HG03575 (cell line): ENCODE measurements at regions not wholly inside any gene's neighbourhood (a gene's known extent, or its start where the extent isn't known, plus 50 kb on each side); places are given as distances from the start of the nearest gene placed in this dataset.
"Not testable (repeated sequence)": the region's sequence is repeated elsewhere in the genome, so short reads cannot be mapped to it uniquely, and the experiment has no call there.

Source experiments
- ATAC-seq: cut with Tn5 transposase; IDR thresholded peaks from one replicate; pipeline ENCODE4 v1.9.1; 2021; ENCODE audit not compliant: unreplicated experiment, insufficient number of reproducible peaks, low FRiP score; ENCODE audit errors: extremely low read depth

DNA sequence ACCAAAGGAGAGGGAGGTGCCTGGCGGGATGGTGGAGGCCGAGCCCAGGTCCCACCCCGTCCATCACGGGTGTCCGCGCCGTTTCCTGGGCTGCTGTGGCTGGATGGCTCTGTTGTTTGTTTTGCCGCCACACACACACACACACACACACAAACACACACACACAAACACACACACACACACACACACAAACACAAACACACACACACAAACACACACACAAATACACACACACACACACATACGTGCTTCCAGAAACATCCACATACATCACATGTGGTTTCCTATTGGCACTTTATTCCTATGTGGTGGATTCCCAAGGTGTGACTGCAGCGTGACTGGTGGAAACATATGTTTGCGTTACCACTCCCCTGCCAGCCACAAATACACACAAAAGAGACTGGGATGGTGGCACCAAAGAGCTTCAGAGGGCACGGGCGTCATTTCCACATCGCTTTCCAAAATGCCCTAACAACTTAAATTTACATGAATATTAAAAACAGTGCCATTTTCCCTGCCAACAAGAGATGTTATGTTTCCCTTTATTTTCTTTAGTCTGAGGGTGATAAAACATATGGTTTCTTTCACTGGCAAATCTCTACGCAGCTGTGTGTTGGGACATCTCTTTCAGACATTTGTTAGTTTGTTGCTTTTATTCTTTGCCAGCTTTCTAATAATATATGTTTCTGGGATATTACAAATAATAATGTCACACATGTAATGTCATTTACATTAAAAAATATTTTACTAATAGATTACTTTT is 356.8 kb downstream of the BRD1 start:
- no peak for ATAC-seq

GRCh38 chr22:49469896-49470740 is 357.6 kb downstream of the BRD1 start:
- ATAC-seq, result no peak

- ATAC-seq, result no peak
These were observed 359.0 kb downstream of the BRD1 start for GRCh38 chr22:49468487-49469198.

- no peak for ATAC-seq
These were observed 360.6 kb downstream of the BRD1 start for GRCh38 chr22:49466878-49467595.

DNA sequence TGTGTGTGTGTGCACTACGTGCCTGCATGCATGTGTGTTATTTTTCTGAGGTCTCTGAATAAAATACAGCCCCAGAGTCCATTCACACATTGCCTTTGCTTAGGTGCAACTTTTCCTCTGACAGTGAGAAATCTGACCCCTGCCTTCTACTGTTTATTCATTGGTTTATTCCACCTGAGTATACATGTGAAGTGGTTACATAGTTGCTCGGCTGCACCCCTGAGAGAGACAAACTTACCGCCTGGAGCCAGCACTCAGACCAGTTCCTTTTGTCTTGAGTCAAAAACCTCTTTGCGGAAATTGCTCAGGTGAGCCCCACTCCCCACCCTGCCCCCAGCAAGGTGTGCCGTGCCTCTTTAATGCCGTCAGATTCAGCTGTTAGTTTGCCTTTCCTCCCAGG is 363.6 kb downstream of the BRD1 start:
- no peak for ATAC-seq

- ATAC-seq, result no peak
These were observed 364.9 kb downstream of the BRD1 start for GRCh38 chr22:49462795-49463194.

- no peak for ATAC-seq
These were observed 365.4 kb downstream of the BRD1 start for GRCh38 chr22:49462291-49462690.

- ATAC-seq, result no peak
These were observed 366.0 kb downstream of the BRD1 start for GRCh38 chr22:49461674-49462073.

DNA sequence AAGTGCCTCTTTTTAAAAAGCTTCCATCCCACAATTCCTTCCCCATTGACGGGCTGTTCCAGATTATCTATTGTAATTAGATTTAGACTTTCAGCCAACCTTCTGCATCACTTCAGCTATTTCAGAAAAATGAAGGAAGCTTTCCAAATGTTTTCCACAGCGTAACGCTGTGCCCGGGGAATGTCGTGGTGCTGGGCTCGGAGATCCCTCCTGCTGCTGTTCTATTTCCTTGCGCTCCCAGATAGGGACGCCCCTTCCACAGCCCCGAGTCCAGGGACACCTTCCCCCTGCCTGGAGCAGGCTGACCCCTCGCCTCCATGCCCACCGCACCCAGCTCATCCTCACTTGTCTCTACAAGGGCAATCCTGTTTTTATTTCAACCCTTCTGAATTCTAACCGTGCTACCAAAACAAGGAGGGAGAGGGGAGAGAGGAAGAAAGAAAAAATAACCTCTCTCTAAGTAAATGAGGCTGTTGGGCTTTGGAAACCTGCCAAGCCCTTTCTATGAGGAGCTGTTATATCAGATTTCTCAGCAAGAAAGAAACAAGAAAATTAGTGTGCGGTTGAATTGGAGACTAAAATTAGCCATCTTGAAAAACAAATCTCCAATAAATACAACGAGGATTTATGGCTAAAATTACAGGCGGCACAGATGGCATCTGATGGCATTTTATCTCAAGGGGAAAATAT is 366.9 kb downstream of the BRD1 start:
- no peak for ATAC-seq

GRCh38 chr22:49460091-49460490 is 367.6 kb downstream of the BRD1 start:
- no peak for ATAC-seq

DNA sequence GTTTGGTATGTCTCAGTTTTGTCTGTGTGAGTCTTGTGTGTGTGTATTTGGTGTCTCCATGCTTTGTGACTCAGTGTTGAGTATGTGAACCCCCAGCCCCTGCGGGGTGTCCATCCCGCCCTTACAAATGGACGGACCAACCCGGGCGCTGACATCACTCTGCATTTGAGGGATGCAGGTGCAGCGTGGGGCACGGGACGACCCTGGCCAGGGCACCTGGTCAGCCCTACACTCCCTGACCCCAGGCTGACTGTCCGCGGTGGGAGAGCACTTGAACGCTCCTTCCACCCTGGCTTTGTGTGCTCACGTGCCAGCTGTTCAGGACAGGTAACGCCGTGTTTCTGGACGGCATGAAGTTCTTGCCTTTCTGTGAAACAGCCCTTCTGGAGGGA is 369.0 kb downstream of the BRD1 start:
- no peak for ATAC-seq

- no peak for ATAC-seq
These were observed 369.5 kb downstream of the BRD1 start for GRCh38 chr22:49457946-49458707.

GRCh38 chr22:49457146-49457545 is 370.5 kb downstream of the BRD1 start:
- no peak for ATAC-seq

DNA sequence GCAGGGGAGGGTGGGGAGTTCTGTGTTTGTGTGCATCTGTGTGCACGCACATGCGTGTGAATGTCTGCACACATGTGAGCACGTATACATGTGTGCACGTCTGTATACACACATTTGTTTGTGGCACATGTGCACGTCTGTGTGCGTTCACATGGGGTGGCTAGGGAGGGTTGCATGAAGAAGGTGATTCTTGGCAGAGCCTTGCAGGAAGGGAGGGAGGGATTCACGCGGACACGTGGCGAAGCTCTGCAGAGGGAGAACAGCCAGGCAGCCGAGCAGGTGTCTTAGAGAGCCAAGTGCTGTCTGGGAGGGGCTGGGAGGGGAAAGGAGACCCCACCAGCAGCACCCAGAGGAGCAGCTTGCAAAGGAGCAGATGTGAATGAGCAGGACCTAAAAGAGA is 372.1 kb downstream of the BRD1 start:
- ATAC-seq, result no peak

- no peak for ATAC-seq
These were observed 372.9 kb downstream of the BRD1 start for GRCh38 chr22:49454726-49455125.

DNA sequence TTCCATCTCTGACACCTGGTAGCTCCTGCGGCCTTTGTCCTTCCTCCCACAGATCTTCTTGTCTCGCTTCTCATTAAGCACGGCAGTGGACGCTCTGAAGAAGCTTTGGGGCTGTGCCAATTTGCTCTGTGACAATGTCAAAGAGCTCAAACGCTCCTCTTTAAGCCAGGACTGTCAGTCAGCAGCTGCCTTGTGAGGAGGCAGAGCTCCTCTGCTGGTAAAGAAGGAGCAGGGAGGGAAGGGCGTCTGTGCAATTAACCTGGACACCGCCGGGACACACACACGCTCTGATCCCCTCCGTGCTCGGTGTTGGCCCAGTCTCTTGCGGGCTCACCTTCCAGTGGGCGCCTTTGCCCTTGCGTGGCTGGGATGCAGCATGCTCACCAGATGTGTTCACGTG is 373.9 kb downstream of the BRD1 start:
- ATAC-seq, result no peak

- ATAC-seq, result not testable (repeated sequence)
These were observed 374.7 kb downstream of the BRD1 start for GRCh38 chr22:49453019-49453418.

DNA sequence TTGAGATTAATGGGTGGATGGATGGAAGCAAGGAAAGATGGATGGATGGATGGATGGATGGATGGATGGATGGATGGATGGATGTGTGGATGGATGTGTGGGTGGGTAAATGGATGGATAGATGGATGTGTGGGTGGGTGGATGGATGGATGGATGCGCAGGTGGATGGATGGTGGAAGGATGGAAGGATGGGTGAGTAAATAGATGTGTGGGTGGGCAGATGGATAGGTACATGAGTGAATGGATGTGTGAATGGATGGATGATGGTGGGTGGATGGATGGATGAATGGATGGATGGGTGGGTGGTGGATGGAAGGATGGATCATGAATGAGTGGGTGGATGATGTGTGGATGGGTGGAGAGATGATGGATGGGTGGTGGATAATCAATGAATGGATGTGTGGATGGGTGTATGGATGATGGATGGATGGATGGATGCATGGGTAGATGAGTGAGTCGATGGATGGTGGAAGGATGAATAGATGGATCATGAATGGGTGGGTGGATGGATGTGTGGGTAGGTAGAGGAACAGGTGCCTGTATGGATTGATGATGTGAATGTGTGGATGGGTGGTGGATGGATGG is 375.2 kb downstream of the BRD1 start:
- ATAC-seq, result no peak
